GM20000 (cell line): ENCODE measurements at regions not wholly inside any gene's neighbourhood (a gene's known extent, or its start where the extent isn't known, plus 50 kb on each side); places are given as distances from the start of the nearest gene placed in this dataset.

ENCODE experiments used
- DNase-seq: peaks from one replicate; pipeline ENCODE4 v3.0.0; 2012; ENCODE audit warnings: low spot score
- CTCF ChIP-seq: IDR thresholded peaks from 2 replicates; pipeline ENCODE4 v1.5.1; 2012; ENCODE audit warnings: mild to moderate bottlenecking, control low read depth; ENCODE audit errors: extremely low read depth, missing control alignments

DNA sequence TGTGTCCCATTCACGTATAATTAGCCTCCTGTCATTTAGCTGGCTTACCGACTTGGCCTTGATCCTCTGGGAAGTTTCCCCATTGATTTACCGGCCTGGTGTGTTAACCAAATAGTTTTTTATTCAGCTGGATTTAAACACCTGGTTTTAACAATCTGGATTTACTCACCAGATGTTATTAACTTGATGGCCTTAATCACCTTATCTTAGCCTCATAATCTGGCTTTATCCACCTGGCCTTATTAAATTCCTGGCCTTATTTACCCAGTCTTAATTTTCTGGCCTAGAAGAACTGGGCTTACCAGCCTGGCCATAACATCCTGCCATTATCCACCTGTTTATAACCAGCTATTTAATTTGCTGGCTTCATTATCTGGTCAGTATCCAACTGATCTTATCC is 89.9 kb downstream of the IL12A start:
- no peak for DNase-seq
- no peak for TF ChIP-seq CTCF

DNA sequence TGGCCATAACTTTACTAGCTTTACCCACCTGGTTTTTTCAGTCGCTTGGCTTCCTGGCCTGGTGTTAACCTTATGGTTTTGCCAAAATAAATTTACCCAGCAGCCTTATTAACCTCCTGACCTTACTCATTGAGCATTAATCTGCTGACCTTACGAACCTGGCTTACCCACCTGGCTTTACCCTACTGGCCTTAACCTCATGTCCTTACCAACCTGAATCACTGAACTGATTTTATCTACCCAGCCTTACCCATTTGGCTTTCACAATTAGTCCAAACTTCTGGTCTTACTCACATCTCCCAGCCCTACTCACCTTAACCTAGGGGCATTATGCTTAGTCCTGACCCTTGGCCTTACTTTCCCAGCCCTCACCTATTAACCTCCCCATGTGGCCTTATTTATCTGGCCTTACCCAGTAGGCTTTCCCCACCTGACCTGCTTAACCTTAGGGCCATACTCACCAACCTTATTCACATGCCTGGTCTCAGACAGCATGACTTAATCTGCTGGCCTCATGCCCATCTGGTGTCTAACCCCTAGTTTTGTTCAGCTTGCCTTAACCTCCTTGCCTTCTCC is 93.4 kb downstream of the IL12A start:
- TF ChIP-seq CTCF, result no peak
- no peak for DNase-seq

- no peak for TF ChIP-seq CTCF
These were observed 96.4 kb downstream of the IL12A start for GRCh38 chr3:160084998-160085397.

GRCh38 chr3:160088492-160089137 is 100.0 kb downstream of the IL12A start:
- TF ChIP-seq CTCF, result no peak
- no peak for DNase-seq

More at GRCh38 chr3:160084998-160085397, 96.4 kb downstream of the IL12A start:
- DNase-seq, result no peak

- DNase-seq, result no peak
- no peak for TF ChIP-seq CTCF
These were observed 102.0 kb downstream of the IL12A start for GRCh38 chr3:160090653-160091052.

GRCh38 chr3:160091441-160091840 is 102.8 kb downstream of the IL12A start:
- no peak for DNase-seq
- TF ChIP-seq CTCF, result no peak

DNA sequence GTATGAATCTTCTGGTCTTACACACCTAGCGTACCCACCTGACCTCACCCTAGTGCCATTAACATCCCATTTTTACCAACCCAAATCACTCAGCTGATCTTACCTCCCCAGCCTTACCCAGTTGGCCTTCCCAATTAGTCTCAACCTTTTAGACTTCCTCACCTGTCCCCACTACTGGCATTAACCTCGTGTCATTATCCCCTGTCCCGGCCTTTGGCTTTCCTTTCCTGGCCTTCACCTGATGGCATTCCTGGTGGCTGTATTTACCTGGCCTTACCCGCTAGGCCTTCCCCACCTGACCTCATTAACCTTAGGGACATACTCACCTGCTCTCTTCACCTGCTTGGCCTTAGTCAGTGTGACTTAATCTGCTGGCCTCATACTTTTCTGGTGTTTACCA is 104.1 kb downstream of the IL12A start:
- DNase-seq, result no peak

More for the DNA sequence above, 104.1 kb downstream of the IL12A start:
- TF ChIP-seq CTCF, result no peak
